Activated CD4-positive, CD25-positive, alpha-beta regulatory T cell treated with anti-CD3 and anti-CD28 coated beads, Interleukin-2, amount 50 U/mL, for 72 hours (primary cell): ENCODE measurements at regions not wholly inside any gene's neighbourhood (a gene's known extent, or its start where the extent isn't known, plus 50 kb on each side); places are given as distances from the start of the nearest gene placed in this dataset.

ENCODE experiments used
- DNase-seq: peaks from one replicate; pipeline ENCODE4 v3.0.0; 2021

GRCh38 chr5:124581738-124582560, 164.5 kb downstream of the ZNF608 start:
- no peak for DNase-seq

DNA sequence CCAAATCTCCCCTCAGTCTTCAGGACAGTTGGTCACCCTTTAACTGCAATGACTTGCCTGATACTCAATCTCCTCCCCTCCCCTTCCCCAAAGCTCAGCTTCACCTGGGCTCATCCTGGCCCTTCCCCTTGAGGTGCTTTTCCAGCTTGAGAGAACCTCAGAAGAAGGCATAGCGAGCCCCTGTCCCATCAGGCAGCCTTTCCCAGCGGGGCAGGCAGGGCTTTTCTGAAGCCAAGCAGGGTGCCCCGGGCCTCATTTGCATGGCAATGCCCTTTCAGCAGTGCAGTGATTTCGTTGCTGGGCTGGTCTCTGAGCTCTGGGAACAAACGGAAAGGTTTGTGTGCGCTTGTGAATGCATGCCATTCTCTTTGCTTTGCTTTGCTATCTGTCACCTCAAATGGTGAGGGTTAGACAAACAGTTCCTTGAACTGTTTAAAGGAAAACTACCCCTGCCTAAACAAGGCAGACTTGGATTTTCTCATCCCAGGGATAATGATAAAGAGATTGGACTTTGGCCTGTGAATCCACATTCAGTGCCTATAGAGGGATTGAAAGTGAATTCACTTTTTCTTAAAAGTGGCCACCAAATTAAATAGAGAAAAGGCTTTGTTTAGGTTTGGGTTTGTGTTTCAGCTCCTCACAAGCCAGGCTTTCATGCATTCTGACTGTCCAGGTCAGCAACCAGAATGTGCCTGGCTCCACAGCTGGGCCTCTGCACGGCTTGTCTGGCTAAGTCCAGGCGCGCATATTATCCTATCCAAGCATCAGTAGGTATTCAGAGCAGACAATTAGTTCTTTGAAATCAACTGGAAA, 165.3 kb downstream of the ZNF608 start:
- no peak for DNase-seq

DNA sequence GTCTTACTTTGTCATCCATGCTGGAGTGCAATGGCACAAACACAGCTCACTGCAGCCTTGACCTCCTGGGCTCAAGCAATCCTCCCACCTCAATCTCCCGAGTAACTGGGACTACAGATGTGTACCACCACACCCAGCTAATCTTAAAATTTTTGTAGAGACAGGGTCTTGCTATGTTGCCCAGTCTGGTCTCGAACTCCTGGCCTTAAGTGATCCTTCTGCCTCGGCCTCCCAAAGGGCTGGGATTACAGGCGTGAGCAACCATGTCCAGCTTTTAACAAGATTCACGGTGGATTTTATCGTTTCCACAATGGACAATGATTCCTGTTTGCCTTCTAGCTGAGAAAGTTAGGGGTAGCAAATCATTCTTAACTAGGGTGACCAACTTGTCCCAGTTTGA, 165.9 kb downstream of the ZNF608 start:
- no peak for DNase-seq

DNA sequence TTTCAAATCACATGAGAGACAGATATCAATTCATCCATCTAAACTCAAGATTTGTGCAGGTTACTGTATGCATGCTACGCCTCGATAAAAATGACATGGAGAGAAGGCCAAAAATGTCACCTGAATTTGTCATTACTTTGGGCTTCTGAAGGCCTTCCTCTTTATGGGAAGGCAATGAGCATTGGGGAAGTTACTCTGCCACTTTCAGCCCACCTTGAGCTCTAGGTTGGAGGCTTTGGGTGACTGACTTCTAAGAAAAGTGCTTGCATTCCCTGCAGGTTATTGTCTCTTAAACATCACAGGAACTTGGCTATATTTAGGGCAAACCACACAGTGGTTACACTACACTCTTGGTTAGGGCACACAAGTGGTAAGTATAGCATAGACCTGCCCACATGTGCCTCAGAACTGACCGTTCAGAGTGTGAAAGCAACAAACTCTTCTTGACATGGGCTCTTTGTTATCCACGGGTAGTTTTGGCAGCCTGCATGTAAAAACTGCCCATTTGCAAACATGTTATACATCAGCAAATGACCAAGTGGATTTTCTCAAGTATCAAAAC, 169.5 kb downstream of the ZNF608 start:
- no peak for DNase-seq

- DNase-seq = no peak
Observed at GRCh38 chr5:124575725-124576124, 170.7 kb downstream of the ZNF608 start.

DNA sequence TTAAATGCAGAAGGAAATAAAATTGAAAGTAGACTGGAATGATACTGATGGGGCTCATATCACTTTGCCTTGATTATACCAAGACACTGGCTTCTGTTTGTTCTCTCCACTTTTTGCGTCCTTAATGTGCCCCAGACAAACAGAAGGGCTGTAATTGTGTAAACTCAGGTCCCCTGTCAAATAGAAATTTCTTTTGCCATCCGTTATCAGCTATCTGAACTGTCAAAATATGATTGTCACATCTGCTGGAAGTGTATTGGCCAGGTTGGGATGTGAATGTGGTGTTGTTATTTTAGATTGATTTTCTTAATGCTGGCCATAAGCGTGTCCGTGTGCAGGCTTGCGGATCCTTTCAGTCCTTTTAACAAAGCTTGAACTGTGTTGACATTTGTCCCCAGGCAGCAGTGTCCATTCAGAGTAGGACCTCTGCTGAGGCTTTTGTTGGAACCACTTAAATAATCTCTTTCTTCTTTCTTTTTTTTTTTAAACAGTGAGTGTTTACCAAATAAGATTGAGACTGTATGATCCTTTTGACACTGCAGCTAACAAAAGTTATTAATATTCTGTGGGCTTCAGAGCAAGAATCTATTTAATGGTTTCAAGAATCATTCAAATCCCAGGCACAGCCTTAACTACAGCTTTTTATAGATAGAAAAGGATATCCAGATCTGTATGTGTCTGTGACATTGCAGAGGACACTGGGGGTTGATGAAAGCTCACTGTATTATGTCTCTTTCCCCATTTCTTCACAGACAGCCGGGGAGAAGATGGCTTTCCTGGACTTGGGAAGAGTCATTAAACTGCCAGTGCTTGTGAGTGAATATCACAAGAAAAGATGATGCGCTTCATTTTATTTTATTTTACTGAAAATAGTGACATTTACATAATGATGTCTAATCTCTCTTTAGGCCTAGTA, 171.7 kb downstream of the ZNF608 start:
- DNase-seq = no peak

- DNase-seq = no peak
Observed at GRCh38 chr5:124572971-124573370, 173.5 kb downstream of the ZNF608 start.

- DNase-seq = no peak
Observed at GRCh38 chr5:124570285-124571035, 176.0 kb downstream of the ZNF608 start.

DNA sequence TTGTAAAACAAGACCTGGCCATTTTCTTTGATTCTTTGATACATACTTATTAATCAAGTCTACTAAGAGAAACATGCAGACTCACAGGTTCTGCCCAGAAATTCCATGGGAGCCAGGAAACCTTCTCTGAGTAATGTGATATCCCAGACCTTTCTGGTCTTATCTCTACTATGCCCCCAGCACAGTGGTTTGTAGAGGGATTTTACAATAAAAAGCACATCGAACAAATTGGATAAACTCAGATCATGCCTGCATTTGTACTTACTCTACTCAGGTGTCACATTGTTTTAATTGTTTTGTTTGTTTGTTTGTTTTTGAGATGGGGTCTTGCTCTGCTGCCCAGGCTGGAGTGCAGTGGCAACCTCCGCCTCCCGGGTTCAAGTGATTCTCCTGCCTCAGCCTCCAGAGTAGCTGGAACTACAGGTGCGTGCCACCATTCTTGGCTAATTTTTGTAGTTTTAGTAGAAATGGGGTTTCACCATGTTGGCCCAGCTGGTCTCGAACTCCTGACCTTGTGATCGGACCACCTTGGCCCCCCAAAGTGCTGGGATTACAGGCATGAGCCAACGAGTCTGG, 179.5 kb downstream of the ZNF608 start:
- no peak for DNase-seq

DNA sequence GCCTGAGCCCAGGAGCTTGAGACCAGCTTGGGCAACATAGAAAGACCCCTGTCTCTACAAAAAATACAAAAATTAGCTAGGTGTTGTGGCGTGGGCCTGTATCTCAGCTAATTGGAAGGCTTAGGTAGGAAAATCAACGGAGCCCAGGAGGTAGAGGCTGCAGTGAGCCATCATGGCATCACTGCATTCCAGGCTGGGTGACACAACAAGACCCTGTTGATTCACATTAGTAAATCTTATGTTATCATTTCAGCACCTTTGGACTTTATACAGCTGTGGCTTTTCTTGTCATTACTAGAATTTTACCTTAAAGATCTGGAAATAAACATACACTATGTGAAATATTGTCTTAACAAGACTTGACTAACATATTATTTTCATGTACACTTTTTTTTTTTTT, 185.0 kb downstream of the ZNF608 start:
- no peak for DNase-seq

DNA sequence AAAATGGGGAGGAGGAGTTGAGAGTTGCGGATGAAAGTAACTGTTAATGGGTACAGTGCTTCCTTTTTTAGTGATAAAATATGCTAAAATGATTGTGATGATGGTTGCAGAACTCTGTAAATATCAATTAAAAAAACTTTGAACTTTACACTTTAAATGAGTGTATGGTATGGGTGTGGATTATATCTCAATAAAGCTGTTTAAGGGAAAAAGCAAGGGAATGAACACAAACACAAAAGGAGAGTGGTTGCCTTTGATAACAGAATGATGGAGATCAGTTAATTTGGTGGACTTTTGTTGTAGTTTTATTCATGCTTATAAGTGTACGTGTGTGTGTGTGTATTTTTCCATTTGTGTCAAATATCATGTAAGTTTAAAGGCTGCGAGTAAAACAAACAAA, 186.1 kb downstream of the ZNF608 start:
- DNase-seq = no peak

- DNase-seq = no peak
Observed at GRCh38 chr5:124557761-124558160, 188.7 kb downstream of the ZNF608 start.

DNA sequence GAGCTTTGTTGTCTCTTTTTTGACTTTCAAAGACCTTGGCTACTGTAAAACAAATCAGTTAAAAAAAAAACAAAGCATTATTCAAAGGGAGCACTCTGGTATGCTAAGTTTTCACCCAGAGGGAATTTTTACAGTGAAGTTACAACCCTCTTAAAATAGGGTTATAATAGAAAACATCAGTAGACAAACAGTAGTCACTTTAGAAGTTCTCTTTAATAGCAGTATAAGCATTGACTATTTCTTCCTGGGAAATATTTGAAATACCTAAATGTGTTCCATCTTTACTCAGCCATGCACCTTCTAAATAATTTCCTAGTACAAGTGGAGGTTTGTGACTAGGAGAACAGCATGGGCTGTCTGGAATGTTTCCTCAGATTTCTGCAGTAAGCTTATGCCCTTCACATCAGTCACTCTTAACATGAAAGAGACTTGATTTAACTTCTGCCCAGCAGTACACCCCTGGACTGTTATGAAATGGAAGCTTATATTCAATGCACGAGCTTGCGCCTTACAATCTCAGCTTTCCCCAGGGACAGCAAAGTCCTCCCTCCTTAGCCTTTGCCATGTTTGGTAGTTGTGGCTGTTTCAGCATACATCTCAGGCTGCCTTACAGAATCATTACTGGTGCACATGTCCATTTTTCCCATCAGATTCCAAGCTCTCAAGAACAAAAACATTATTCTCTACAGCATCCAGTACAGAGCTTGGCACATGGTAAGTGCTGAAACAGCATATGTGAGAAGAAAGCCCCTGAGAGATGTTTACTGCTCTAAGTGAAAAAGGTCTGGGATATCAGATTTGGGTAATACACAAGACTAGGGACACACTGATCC, 191.5 kb downstream of the ZNF608 start:
- no peak for DNase-seq

GRCh38 chr5:124553911-124554310, 192.5 kb downstream of the ZNF608 start:
- no peak for DNase-seq

DNA sequence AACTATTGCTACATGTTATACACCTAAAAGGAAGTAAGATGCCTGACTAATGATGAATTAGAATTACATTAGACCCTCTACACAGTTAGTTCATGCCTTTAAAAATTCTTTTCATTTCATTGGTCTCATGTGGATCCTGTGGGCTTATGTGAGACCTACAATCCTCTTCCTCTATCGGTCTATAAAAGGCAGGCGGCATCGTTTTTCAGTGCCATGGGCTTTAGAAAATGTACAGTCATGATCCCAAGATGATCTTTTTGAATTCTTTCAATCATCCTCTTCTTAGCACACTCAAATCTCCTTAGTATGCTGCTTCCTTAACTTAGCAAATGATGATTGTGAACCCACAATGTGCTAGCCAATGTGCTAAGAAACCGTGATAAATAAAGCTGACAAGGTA, 193.9 kb downstream of the ZNF608 start:
- DNase-seq = no peak

GRCh38 chr5:124551939-124552279, 194.5 kb downstream of the ZNF608 start:
- no peak for DNase-seq

DNA sequence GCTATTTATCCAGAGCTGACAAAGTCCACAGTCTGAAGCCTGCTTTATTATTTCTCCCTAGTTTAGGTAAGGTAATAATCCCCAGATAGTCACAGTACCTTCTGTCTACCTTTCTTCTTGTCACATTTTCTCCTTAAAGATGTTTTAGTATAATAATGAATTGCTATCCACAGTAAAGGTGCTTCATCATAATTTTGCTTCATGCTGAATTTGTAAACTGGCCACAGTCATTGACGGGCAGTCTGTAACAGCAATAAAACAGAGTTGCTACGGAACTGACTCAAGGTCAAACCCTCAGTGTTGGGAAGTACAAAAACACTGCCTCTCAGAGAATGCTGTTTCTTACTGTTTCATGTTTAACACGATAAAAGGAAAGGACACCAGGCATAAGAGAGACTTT, 195.7 kb downstream of the ZNF608 start:
- DNase-seq = no peak

DNA sequence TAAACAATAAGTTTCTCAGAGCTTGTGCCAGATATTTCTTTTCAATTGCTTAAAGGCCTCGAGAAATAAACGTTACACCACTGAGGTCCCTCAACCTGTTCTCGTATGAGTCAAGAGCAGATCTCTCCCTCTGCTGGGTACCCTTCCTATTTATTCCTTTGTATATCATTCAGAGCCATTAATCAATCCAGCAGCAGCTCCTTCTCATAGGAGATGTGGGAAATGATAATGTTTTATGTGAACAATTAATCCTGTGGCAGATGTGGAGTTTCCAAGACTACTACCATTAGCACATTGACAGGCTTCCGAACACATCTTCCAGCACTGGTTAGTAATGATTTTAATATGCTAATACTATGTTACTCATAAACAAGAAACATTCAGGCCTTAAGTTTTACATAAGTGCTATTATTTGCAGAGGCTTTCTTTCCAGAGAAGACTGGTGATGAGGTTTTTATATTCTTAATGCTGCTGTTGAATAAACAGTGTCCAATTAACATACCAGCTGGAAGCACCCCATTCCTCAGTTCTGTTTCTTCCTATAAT, 196.5 kb downstream of the ZNF608 start:
- no peak for DNase-seq

- no peak for DNase-seq
Observed at GRCh38 chr5:124546643-124547042, 199.8 kb downstream of the ZNF608 start.

DNA sequence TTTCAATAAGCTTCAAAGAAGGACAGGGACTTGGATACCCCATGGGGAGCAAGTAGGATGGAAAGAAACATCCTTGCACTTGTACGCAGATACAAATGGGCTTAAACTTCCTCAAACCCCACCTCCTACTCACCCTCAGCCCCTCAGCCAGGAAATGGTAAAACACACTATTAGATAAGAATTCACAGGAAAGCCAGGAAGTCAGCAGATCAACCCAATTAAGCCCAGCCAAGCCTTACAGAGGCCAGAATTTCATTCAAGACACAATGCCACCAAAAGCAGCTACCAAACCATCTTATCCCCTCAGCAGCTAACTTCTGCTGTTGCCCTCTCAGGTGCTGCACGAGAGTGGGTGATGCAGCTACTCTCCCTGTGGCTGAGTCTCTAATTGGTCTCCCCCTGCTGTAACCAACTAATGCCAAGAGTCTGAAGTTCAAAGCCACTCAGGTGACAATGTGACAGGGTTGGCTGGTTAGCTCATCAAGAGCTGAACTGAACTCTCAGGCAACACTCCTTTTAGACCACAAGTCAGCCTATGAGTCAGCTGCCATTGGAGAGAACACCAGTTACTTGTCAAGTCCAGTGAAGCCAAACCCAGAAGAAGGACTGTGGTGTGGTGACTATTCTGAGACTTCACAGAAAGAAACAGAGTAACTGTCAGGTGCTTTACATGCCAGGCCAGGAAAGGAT, 201.9 kb downstream of the ZNF608 start:
- no peak for DNase-seq
